Activated CD4-positive, alpha-beta T cell treated with anti-CD3 and anti-CD28 coated beads, Interleukin-2, amount 50 U/mL, for 48 hours (primary cell): ENCODE measurements at regions not wholly inside any gene's neighbourhood (a gene's known extent, or its start where the extent isn't known, plus 50 kb on each side); places are given as distances from the start of the nearest gene placed in this dataset.

Source experiments
- DNase-seq, 2 experiments: peaks; one replicate each; pipeline ENCODE4 v3.0.0-alpha.2; 2020

GRCh38 chr1:206415942-206416341, 54.3 kb upstream of the IKBKE start:
- no peak for DNase-seq

GRCh38 chr1:206417774-206418614, 52.3 kb upstream of the IKBKE start:
- DNase-seq, result no peak

- no peak for DNase-seq
Observed at GRCh38 chr1:206419250-206419649, 51.0 kb upstream of the IKBKE start.

- DNase-seq, result no peak
Observed at GRCh38 chr1:206419783-206420182, 50.5 kb upstream of the IKBKE start.

- DNase-seq, result no peak
Observed at GRCh38 chr1:206420471-206420870, 49.8 kb upstream of the IKBKE start.
